SJCRH30 (cell line): ENCODE measurements at regions not wholly inside any gene's neighbourhood (a gene's known extent, or its start where the extent isn't known, plus 50 kb on each side); places are given as distances from the start of the nearest gene placed in this dataset.

ENCODE experiments used
- DNase-seq, 2 experiments: peaks; one replicate each; pipeline ENCODE4 v3.0.0-alpha.2; 2015 to 2020
- H3K27ac ChIP-seq: fragments of 250-450 bp; sonication (Bioruptor Pico); 2 replicates; pipeline ENCODE4 v1.5.1; 2020; ENCODE audit warnings: mild to moderate bottlenecking, moderate library complexity
- H3K27me3 ChIP-seq: fragments of 250-450 bp; sonication (Bioruptor Pico); 2 replicates; pipeline ENCODE4 v1.5.1; 2020; ENCODE audit warnings: mild to moderate bottlenecking, moderate library complexity
- H3K36me3 ChIP-seq: fragments of 250-450 bp; sonication (Bioruptor Pico); 2 replicates; pipeline ENCODE4 v1.5.1; 2020; ENCODE audit warnings: mild to moderate bottlenecking, moderate library complexity
- H3K4me1 ChIP-seq: fragments of 250-450 bp; sonication (Bioruptor Pico); 2 replicates; pipeline ENCODE4 v1.5.1; 2020; ENCODE audit warnings: mild to moderate bottlenecking, moderate library complexity
- H3K4me3 ChIP-seq: fragments of 250-450 bp; sonication (Bioruptor Pico); 2 replicates; pipeline ENCODE4 v1.5.1; 2020; ENCODE audit warnings: mild to moderate bottlenecking, moderate library complexity
- H3K9me3 ChIP-seq: fragments of 250-450 bp; sonication (Bioruptor Pico); replicated peaks from 2 replicates; pipeline ENCODE4 v1.5.1; 2020; ENCODE audit warnings: mild to moderate bottlenecking, moderate library complexity

DNA sequence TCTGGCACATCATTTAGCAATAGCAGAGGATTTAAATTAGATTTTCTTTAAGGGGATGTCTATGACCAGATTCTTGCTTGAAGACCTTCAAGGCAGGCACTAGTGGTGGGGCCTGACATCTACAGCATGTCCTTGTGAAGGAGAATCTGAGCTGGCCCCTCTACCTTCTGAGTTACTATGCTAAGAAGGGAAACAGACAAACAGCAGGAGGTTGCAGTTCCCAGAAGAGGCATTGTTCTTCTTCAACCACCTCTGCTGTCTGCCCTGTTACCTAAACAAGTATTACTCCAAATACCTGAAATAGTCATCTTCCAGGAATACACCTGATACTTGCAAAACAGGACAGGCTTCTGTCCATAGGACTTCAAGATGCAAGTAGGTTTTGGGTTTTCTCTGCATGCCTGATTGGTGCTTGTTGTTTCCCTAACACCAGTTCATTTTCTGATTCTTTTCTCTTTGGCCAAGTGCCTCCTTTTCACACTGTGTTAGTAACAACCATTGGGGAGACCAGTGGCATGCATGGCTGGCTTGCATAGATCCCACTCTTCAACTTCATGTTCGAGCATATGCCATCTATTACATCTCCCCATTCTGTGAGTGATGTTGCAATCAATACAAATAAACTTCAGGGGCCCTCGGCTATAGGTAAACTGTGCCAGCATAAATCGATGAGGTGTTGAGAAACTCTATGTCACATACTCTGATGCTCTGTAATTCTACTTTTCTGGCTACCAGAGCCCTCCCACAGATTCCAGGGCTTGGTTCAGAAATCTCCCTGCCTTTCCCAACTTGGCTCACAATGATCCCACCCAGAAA lies 93.0 kb upstream of the DUSP10 start:
- no peaks in the 10 kb centered on the region for H3K36me3 ChIP-seq
- no peak for DNase-seq
- no peaks in the 10 kb centered on the region for H3K9me3 ChIP-seq

DNA sequence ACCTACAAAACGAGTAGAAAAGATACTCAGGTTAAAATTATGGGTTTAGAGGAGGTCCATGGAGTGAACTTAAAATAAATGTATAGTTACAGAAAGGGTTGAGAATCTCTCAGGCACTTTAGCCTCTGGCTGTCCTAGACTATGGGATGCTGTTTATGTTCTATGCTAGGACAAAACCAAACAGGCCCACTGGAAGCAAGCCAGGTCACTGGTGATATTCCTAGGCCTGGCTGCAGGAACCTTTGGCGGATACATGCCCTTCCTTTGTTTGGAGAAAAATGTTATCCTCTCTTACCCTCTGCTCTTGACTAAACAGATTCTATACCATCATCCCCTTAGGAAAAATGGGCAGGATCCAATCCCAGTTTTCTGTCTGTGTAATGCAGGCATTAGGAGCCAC lies 90.7 kb upstream of the DUSP10 start:
- Histone ChIP-seq H3K27me3 (no peaks in the 10 kb centered on the region), H3K27ac (no peak overlapping the region), H3K9me3 (no peaks in the 10 kb centered on the region), H3K36me3 (no peaks in the 10 kb centered on the region), H3K4me1 (no peaks in the 10 kb centered on the region), H3K4me3 (no peak overlapping the region)
- DNase-seq = no peak

More for the DNA sequence above, 93.0 kb upstream of the DUSP10 start:
- Histone ChIP-seq H3K4me3 (no peak overlapping the region), H3K27ac (no peak overlapping the region), H3K27me3 (no peaks in the 10 kb centered on the region), H3K4me1 (peaks cover 8% of the 10 kb centered on the region)

DNA sequence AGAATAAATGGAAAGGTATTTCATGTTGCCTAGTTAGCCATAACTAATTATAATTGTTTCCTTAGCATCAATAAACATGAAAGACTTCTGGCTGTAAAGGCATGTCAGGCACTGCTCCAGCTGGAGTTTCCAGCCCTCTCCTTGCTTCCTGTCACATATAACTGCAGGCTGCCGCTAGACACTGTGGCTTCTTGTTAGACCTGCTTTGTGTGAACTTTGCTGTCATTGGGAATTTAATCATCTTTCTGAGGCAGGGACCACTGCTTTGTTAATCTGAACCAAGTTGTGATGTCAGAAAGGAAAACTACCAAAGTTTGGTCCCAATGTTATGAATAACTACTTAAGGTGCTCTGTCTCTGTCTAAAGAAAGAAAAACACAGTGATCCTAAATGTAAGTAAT lies 90.3 kb upstream of the DUSP10 start:
- no peak for DNase-seq
- H3K4me3 ChIP-seq = no peak overlapping the region
- H3K27ac ChIP-seq = no peak overlapping the region
- no peaks in the 10 kb centered on the region for H3K9me3 ChIP-seq
- no peaks in the 10 kb centered on the region for H3K27me3 ChIP-seq
- no peaks in the 10 kb centered on the region for H3K36me3 ChIP-seq
- H3K4me1 ChIP-seq = no peaks in the 10 kb centered on the region; the same call in 1 of the 2 replicates

DNA sequence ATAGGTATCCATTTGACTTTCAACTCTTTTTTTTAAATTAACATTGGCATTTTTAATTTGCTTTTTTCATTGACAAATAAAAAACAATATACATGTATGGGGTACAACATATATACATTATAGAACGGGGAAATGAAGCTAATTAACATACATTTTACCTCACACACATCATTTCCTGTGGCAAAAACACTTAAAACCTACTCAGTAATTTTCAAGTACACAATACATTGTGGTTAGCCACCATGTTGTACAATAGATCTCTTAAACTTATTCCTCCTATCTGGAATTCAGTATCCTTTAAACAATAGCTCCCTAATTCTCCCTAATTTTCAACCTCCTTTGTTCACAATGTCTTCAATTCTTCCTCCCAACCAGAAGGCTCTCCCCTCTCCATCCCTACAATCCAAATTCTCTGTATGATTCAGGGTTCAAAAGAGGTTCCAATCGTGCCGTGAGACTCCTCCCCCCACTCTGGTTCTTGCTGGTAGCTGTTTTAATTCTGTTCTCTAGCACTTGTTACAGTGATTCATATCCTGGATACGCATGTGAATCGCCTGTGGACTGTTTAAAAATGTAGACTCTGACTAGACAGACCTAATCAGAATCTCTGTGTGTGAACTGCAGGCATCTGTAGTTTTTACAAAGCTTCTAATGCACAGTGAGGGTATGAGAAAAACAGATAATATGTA lies 87.6 kb upstream of the DUSP10 start:
- H3K36me3 ChIP-seq = no peaks in the 10 kb centered on the region
- H3K4me3 ChIP-seq = no peak overlapping the region
- no peaks in the 10 kb centered on the region for H3K27me3 ChIP-seq
- H3K9me3 ChIP-seq = no peaks in the 10 kb centered on the region
- H3K27ac ChIP-seq = no peak overlapping the region; the same call in 1 of the 2 replicates
- DNase-seq = peak in 1 of 2 experiments; percentile 20
- H3K4me1 ChIP-seq = peaks cover 6% of the 10 kb centered on the region

DNA sequence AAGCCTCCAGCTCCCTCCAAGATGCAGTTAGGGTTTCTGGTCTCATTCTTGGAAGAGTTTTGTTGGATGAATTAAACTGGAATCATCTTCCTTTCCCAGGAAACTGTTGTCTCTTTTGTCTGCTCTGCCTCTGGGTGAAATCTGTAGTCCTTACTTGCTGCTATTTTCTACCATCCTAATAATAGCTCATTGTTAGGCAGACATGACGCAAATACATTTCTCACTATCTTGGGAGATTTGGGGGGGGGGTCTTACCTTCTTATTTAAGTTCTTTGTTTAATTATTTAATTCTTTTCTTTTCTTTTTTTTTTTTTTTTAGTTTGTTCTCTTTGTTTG lies 85.4 kb upstream of the DUSP10 start:
- H3K27me3 ChIP-seq = no peaks in the 10 kb centered on the region
- H3K27ac ChIP-seq = no peak overlapping the region
- H3K4me3 ChIP-seq = no peak overlapping the region
- H3K36me3 ChIP-seq = no peaks in the 10 kb centered on the region
- H3K4me1 ChIP-seq = peaks cover 6% of the 10 kb centered on the region
- DNase-seq = no peak
- H3K9me3 ChIP-seq = no peaks in the 10 kb centered on the region

DNA sequence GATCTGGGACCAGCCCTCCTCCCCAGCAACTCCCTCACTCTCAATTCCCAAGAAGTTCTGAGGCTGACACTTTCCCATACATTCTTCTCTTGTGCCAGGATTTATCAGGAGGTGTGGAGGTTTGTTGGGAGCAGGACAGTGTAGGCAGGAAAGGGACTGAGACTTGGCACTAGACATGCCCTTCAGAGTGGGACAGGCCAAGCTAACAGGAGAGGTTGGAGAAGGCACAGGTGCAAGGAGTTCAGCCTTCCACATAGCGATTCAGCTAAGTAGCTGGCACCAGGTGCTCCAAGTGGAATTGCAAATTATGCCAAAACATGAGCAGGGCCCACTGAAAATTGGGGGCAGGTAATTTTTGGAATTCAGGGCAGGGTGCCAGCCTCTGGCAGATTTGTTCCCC lies 83.0 kb upstream of the DUSP10 start:
- H3K4me1 ChIP-seq = peaks cover 6% of the 10 kb centered on the region
- H3K4me3 ChIP-seq = no peak overlapping the region
- no peak overlapping the region for H3K27ac ChIP-seq
- no peak for DNase-seq
- no peaks in the 10 kb centered on the region for H3K27me3 ChIP-seq
- no peaks in the 10 kb centered on the region for H3K36me3 ChIP-seq
- H3K9me3 ChIP-seq = no peaks in the 10 kb centered on the region

DNA sequence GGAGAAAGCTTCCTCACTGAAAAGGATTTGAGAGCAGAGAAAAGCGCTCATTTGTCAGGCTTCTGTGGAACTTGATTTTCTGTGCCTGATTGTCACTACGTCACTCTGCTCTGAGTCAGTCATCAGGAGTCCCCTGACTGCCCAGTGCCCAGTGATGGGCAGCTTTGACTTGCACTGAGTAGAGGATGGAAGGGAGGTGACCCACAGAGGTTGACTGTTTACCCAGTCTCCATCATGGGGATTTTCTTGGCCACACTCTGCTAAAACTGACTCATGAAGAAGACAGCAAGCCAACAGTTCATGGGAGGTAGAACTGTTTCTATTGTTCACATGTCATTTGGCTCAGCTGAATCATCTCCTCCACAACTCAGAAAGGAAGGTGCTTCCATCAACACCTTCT lies 82.1 kb upstream of the DUSP10 start:
- no peak overlapping the region for H3K27ac ChIP-seq
- no peaks in the 10 kb centered on the region for H3K9me3 ChIP-seq
- H3K36me3 ChIP-seq = no peaks in the 10 kb centered on the region
- H3K4me3 ChIP-seq = no peak overlapping the region
- DNase-seq = no peak
- H3K27me3 ChIP-seq = no peaks in the 10 kb centered on the region
- peaks cover 6% of the 10 kb centered on the region for H3K4me1 ChIP-seq

DNA sequence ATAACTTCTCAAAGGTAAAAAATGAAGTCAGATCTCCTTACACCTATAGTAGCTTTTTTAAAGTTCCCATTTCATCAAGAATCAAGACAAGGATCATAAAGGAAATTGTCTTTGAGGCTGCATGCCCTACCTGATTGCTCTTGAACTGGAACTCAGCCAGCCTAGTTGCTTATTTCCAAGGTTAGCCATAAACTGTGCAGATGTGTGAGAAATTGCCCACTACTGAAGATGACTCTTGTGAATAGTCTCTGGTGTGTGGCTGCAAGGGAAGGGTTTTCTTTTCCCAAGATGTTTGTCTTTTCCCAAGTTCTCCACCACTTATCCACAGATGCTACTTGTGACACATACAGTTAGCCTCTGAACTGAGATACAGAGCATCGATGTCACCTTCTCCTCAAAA lies 81.7 kb upstream of the DUSP10 start:
- Histone ChIP-seq H3K4me1 (peaks cover 6% of the 10 kb centered on the region), H3K27me3 (no peaks in the 10 kb centered on the region), H3K9me3 (no peaks in the 10 kb centered on the region), H3K27ac (no peak overlapping the region), H3K4me3 (no peak overlapping the region), H3K36me3 (no peaks in the 10 kb centered on the region)
- DNase-seq = no peak

DNA sequence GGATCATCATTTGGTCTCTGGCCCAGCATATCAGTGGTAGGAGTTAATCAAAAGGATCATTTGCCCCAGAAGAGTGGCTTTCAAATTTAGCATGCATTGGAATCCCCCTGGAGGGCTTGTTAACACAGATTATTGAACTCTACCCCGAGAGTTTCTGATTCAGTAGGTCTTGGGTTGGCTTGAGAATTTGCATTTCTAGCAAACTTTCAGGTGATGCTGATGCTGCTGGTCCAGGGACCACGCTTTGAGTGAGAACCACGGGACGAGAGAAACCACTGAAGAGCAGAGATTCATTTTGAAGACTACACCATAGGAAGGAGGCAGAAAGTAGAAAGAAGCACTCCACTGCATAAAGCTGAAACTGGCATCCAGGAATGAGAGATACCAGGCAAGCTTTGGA lies 81.3 kb upstream of the DUSP10 start:
- Histone ChIP-seq H3K4me1 (peaks cover 6% of the 10 kb centered on the region), H3K9me3 (no peaks in the 10 kb centered on the region), H3K27ac (no peak overlapping the region), H3K27me3 (no peaks in the 10 kb centered on the region), H3K4me3 (no peak overlapping the region), H3K36me3 (no peaks in the 10 kb centered on the region)
- DNase-seq = no peak

DNA sequence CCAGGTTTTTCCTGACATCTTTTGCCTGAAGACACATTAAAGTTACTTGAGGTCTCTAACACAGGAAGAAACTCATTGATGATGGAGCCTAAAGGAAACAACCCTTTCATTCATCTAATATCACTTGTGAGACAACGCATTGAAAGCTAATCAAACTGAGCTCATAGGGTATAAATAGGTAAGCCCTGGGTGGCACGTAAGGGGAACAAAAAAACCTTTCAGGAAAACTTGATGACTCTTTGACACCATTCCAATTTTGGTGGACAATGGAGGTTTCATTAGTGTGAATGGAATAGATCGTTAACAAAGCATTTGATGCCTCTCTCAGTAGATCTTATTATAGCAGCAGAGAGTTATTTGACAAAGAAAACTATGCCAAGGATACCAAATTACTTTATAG lies 80.7 kb upstream of the DUSP10 start:
- no peaks in the 10 kb centered on the region for H3K36me3 ChIP-seq
- H3K4me3 ChIP-seq = no peak overlapping the region
- H3K27ac ChIP-seq = no peak overlapping the region
- DNase-seq = no peak
- peaks cover 6% of the 10 kb centered on the region for H3K4me1 ChIP-seq
- no peaks in the 10 kb centered on the region for H3K27me3 ChIP-seq
- H3K9me3 ChIP-seq = no peaks in the 10 kb centered on the region

DNA sequence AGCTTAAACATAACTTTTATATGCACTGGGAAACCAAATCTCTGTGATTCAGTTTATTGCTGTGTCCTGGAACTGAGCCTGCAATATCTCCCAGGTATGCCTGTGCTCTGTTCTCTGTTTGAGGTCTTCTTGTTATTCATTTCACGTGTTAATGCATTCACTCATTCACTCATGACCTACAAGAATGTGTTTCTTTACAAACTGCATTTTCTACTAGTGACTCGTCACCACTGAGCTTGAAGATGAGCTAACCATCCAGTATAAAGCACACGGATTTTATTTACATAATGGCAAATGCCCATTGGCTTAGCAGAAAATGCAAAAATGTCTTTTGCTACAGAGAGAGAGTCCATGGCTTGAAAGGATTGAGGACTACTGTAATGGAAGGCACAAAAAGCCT lies 75.0 kb upstream of the DUSP10 start:
- DNase-seq = no peak
- H3K27me3 ChIP-seq = no peaks in the 10 kb centered on the region
- no peaks in the 10 kb centered on the region for H3K36me3 ChIP-seq
- H3K4me1 ChIP-seq = no peaks in the 10 kb centered on the region
- no peak overlapping the region for H3K27ac ChIP-seq
- H3K4me3 ChIP-seq = no peak overlapping the region
- no peaks in the 10 kb centered on the region for H3K9me3 ChIP-seq

DNA sequence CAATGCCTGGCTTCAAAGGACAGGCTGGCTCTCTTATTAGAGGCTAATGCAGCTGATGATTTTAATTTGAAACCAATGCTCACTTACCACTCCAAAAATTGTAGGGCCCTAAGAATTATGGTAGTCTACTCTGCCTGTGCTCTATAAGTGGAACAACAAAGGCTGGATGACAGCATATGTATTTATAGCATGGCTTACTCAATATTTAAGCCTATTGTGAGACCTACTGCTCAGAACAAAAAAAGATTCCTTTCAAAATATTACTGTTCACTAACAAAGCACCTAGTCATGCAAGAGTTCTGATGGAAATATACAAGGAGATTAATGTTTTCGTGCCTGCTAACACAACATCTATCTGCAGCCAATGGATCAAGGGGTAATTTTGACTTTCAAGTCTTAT lies 73.8 kb upstream of the DUSP10 start:
- no peak overlapping the region for H3K4me3 ChIP-seq
- no peak for DNase-seq
- no peak overlapping the region for H3K27ac ChIP-seq
- H3K27me3 ChIP-seq = no peaks in the 10 kb centered on the region
- H3K36me3 ChIP-seq = no peaks in the 10 kb centered on the region
- H3K9me3 ChIP-seq = no peaks in the 10 kb centered on the region
- no peaks in the 10 kb centered on the region; the same call in 1 of the 2 replicates for H3K4me1 ChIP-seq

DNA sequence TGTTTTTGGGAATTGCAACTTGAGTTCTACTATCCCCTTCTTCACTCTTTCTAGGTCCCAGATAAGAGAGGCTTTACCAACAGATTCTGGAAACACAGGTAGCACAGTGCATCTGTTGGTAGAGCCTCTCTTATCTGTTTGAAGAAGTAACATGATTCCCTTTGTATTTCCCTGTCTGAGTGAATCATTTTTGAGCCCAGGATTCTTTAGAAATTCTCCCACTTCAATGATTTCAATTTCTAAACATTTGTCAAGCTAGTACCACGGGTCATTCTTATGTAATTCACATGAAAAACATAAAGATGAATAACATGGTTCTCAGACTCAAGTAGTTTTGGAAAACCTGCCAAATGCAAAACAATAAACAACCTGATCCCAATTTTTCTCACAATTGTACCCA lies 72.0 kb upstream of the DUSP10 start:
- H3K4me3 ChIP-seq = no peak overlapping the region
- H3K9me3 ChIP-seq = no peaks in the 10 kb centered on the region; the same call in 1 of the 2 replicates
- no peaks in the 10 kb centered on the region for H3K27me3 ChIP-seq
- peaks cover 13% of the 10 kb centered on the region for H3K4me1 ChIP-seq
- H3K36me3 ChIP-seq = no peaks in the 10 kb centered on the region
- no peak for DNase-seq
- H3K27ac ChIP-seq = no peak overlapping the region

DNA sequence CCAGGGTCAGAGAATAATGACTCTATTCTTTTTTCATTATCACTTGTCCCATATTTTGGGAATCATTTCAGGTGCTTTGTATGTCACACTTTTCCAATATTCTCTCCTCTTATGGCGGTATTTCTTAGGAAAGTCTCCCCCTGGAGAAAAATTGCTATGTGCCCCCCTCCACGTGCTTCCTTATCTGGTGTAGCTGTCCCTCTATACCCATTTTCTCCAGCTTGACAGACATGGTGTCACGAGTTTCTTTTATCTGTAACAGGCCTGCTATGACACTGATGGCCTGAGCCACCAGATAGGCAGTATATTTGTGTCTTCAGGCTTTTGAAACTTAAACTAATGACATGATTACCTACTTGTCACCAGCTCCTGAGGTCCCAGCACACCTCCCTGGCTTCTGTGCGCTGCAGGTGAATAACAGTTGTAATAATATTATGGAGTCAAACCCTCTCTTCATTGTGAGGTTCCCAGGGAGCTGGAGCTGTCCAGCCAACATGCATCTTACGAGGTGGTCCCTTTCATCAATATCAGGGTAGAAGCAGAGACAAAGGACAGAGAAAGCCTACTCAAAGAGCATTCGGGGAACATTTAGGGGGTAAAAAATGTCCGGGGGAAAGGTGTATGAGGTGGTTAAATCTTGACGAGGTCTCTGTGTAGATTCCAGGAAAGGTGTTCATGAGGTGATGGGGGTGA lies 71.2 kb upstream of the DUSP10 start:
- H3K4me1 ChIP-seq = peaks cover 14% of the 10 kb centered on the region
- DNase-seq = no peak
- no peak overlapping the region for H3K4me3 ChIP-seq
- no peaks in the 10 kb centered on the region for H3K27me3 ChIP-seq
- no peaks in the 10 kb centered on the region; the same call in 1 of the 2 replicates for H3K9me3 ChIP-seq
- H3K27ac ChIP-seq = no peak overlapping the region
- no peaks in the 10 kb centered on the region for H3K36me3 ChIP-seq

DNA sequence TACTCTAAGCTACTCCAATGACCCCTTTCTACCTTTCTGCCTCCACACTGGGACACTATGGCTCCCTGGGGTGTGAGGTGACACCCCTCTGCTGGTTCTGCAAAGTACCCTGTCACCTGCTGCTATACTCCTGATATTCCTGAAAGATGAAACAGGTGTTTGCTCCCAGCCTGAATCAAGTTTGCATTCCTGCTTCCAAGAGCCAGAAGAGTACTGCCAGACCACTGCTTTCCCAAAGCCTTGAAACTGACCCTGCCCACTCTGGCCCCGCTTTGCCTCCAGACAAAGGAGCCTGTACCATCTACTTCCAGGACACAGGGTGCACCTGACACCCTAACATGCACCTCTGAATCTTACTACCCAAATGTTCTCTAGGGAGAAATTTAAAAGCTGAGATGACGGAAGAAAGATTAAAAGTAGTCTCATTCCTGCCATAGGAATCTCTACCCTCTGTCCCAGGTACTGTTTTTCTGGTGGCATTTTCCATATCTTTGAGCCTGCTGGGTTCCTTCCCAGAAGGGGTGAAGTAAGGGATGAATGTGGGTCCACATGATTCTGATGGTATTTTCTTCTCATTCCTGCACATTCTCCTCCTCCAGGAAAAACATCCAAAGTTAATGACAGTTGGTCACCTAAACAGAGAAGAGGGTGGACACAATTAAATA lies 70.3 kb upstream of the DUSP10 start:
- Histone ChIP-seq H3K4me3 (no peak overlapping the region), H3K4me1 (peaks cover 14% of the 10 kb centered on the region), H3K36me3 (no peaks in the 10 kb centered on the region), H3K9me3 (no peaks in the 10 kb centered on the region; the same call in 1 of the 2 replicates), H3K27me3 (no peaks in the 10 kb centered on the region), H3K27ac (no peak overlapping the region)
- DNase-seq = no peak
